IPS-NIHi11 (cell line): ENCODE measurements at regions not wholly inside any gene's neighbourhood (a gene's known extent, or its start where the extent isn't known, plus 50 kb on each side); places are given as distances from the start of the nearest gene placed in this dataset.
"Not testable (repeated sequence)": the region's sequence is repeated elsewhere in the genome, so short reads cannot be mapped to it uniquely, and the experiment has no call there.

Source experiments
- DNase-seq: peaks from one replicate; pipeline ENCODE4 v3.0.0; 2012; ENCODE audit warnings: mixed read lengths, low spot score

GRCh38 chr5:36526537-36526936, 79.9 kb upstream of the SLC1A3 start:
- DNase-seq = no peak

DNA sequence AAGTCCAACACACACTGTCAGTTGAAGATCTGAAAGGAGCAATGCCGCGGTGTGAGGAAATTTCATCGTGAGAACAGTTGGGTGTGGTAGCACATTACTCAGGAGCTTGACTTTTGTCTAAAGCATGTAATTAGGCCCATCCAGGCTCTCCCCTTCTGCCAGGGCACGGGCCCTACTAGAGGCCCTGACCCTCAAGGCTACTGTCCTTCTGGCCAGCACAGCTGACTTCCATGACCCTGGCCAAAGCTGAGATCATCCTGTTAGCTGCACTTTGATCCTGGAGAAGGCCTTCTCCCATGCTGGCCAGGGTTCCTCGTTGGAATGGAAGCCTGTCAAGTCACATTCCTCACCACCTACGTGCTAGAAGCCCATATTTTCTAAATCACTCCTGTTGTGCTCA, 77.8 kb upstream of the SLC1A3 start:
- no peak for DNase-seq

DNA sequence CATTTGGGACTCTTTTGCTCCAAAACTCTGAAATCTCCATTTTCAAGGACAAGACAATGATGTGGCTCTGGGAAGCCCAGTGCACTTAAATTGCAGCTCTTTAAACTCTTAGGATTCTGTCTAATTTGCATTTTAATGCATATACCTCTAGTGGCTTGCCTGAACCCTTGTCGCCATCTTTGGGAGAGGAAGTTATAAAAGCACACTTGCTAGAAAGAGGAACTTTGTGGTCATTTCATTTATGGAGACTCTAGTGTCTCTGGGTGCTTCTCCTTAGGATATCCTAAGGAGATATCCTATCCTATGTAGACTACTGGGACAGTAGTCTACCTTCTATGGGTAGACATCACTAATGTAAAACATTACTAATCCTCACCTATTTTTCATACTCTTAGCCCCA, 77.3 kb upstream of the SLC1A3 start:
- no peak for DNase-seq

GRCh38 chr5:36530215-36530614, 76.2 kb upstream of the SLC1A3 start:
- no peak for DNase-seq

DNA sequence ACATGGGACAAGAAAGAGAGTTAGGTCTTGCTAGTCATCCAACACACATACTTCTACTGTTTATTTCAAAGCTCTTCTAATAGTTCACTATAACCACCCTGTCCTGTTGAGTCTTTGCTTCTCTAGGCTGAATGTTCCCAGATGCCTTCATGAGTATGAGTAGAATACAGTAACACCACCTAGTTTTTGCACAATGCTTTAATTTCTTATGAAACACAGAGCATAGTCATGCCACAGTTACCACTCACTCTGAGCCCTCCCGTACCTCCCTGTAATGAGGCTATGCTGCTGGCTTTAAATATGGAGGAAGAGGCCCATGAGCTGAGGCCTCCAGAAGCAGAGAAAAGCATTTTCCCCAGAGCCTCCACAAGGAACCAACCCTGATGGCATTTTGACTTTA, 75.0 kb upstream of the SLC1A3 start:
- DNase-seq = no peak

- DNase-seq = no peak
Measured at GRCh38 chr5:36535378-36535777, 71.0 kb upstream of the SLC1A3 start.

DNA sequence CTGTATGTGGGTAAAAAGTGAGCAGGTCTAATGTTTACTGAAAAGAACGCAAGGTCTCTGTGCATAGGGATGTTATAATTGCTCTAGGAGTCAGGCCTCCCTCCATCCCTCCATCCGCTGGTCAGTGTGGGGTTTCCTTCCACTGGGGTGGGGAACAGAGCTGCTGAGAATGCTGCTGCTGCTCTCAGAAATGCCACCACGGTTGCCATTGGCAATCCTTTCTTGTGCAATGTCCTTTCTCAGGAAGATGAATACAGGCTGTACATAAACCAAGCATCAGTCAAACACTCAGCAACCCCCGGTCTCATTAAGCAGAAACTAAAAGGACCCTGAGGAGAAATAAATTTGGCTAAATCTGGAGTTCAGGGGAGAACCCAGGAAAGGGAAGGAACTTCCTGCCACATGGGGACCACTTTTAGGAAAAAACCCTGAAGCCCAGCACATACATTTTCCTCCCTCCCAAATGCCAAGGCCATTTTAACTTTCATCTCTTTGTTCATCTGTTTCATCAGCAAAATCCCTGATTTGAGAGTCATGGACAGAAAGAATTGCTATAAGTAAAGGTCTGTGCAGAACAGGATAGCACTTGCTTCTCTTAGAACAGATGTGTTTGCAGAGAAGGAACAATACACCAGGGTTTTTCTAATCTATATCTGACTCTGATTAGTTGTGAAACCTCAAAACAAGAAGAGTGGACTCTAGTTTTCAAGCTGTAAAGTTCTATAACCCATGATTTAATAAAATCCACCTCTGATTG, 70.4 kb upstream of the SLC1A3 start:
- no peak for DNase-seq

GRCh38 chr5:36536616-36537005, 69.8 kb upstream of the SLC1A3 start:
- DNase-seq = no peak

- no peak for DNase-seq
Measured at GRCh38 chr5:36537724-36538123, 68.7 kb upstream of the SLC1A3 start.

DNA sequence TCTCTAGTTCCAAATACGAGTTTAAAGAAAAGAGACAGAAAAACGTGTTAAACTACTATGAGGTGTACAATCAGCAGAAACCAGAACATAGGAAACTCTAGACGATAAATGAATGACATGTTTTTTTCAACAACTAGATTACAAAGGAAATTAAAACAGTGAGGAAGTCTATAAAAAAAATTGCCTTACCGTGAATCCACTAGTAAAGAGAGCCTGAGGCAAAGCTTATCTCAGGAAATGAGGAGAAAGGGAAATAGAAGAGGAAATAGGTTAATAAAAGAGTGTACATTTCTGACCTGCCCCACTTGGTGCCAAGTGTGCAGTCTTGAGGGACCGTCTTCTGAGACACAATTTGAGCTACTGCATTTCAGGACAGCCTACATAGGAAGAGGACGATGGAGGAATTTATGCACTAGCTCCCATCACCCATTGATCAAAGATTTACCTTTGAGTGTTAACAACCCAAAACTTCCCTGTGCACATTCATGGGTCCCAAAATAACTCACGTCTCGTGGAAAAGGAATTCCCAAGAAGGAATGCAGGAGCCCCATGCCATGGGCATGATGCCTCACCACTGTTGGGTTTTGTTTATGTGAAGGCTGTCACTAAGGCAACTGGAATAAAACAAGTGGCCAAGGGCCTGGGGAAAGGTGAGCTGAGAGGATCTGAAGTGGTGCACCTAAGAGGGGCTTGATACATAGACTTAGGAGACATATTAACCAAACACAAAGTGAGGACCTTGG, 53.6 kb upstream of the SLC1A3 start:
- DNase-seq = no peak

GRCh38 chr5:36555035-36555434, 51.4 kb upstream of the SLC1A3 start:
- DNase-seq = not testable (repeated sequence)
